Neural crest cell (in vitro differentiated cells): ENCODE measurements at regions not wholly inside any gene's neighbourhood (a gene's known extent, or its start where the extent isn't known, plus 50 kb on each side); places are given as distances from the start of the nearest gene placed in this dataset.
"Not testable (repeated sequence)": the region's sequence is repeated elsewhere in the genome, so short reads cannot be mapped to it uniquely, and the experiment has no call there.

Experiments used
- DNase-seq: peaks from one replicate; pipeline ENCODE4 v3.0.0; 2021; ENCODE audit warnings: low read depth, mixed read lengths, low spot score
- H3K27ac Mint-ChIP-seq: one replicate; pipeline ENCODE4 v1.8.0; 2021; ENCODE audit warnings: mild to moderate bottlenecking, mixed read lengths; ENCODE audit not compliant: unreplicated experiment
- H3K27me3 Mint-ChIP-seq: 2 replicates; pipeline ENCODE4 v1.8.0; 2021; ENCODE audit warnings: low read depth, mild to moderate bottlenecking, mixed read lengths
- H3K36me3 Mint-ChIP-seq: 2 replicates; pipeline ENCODE4 v1.8.0; 2021; ENCODE audit warnings: low read depth, mild to moderate bottlenecking, mixed read lengths
- H3K4me1 Mint-ChIP-seq: 2 replicates; pipeline ENCODE4 v1.8.0; 2021; ENCODE audit warnings: mixed read lengths
- H3K4me3 Mint-ChIP-seq: one replicate; pipeline ENCODE4 v1.8.0; 2021; ENCODE audit warnings: mild to moderate bottlenecking, mixed read lengths
- H3K9me3 Mint-ChIP-seq: 2 replicates; pipeline ENCODE4 v1.8.0; 2021; ENCODE audit warnings: mixed read lengths
- TF ChIP-seq, protein P1 (sequence below): fragments of 200-600 bp; sonication (generic); conservative IDR thresholded peaks from 2 replicates; pipeline ENCODE4 v1.5.0; 2021; ENCODE audit warnings: antibody characterized with exemption, mild to moderate bottlenecking

DNA sequence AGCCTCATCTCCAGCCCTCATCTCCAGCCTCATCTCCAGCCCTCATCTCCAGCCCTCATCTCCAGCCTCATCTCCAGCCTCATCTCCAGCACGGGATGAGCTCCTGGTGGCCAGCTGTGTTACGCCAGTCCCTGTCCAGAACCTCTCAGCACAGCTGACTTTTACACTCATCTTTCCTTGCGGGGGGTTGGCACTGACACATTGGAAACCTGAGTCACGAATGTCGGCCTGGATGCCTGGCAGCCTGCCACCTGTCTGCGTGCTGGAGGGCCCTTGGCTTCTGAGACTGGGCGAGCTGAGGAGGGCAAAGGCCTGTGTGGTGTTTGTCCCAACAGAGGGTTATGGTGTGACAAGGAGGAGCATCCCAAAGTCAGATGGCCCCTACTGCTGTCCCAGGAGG is 66.1 kb upstream of the HGFAC start:
- peaks cover 33% of the 10 kb centered on the region for H3K36me3 Mint-ChIP-seq
- H3K4me3 Mint-ChIP-seq = no peak overlapping the region
- DNase-seq = no peak
- no peak overlapping the region for H3K27ac Mint-ChIP-seq
- H3K9me3 Mint-ChIP-seq = peaks cover 4% of the 10 kb centered on the region
- H3K27me3 Mint-ChIP-seq = peaks cover 7% of the 10 kb centered on the region
- TF ChIP-seq, protein P1, sequence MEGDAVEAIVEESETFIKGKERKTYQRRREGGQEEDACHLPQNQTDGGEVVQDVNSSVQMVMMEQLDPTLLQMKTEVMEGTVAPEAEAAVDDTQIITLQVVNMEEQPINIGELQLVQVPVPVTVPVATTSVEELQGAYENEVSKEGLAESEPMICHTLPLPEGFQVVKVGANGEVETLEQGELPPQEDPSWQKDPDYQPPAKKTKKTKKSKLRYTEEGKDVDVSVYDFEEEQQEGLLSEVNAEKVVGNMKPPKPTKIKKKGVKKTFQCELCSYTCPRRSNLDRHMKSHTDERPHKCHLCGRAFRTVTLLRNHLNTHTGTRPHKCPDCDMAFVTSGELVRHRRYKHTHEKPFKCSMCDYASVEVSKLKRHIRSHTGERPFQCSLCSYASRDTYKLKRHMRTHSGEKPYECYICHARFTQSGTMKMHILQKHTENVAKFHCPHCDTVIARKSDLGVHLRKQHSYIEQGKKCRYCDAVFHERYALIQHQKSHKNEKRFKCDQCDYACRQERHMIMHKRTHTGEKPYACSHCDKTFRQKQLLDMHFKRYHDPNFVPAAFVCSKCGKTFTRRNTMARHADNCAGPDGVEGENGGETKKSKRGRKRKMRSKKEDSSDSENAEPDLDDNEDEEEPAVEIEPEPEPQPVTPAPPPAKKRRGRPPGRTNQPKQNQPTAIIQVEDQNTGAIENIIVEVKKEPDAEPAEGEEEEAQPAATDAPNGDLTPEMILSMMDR = no peak
- peaks cover 30% of the 10 kb centered on the region for H3K4me1 Mint-ChIP-seq

DNA sequence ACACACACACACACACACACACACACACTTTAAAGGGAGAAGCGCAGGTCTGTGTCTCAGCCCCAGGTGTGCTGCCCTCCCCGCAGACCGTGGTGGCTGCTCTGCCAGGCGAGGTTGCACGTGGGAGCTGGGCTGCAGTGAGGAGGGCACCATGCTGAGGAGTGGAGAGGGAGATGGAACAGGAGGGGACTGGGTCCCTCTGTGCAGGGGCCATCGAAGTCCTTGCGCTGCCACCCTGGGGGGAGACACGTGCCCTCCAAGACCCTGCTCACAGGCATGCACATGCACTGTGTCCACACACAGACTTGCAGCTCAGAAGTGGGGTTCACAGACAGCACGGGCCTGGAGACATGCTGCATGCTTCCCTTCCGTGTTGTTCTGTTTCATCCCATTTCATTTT is 65.5 kb upstream of the HGFAC start:
- H3K27me3 Mint-ChIP-seq = peaks cover 2% of the 10 kb centered on the region
- H3K27ac Mint-ChIP-seq = no peak overlapping the region
- H3K4me3 Mint-ChIP-seq = no peak overlapping the region
- peaks cover 39% of the 10 kb centered on the region for H3K36me3 Mint-ChIP-seq
- TF ChIP-seq, protein P1 = no peak
- peaks cover 24% of the 10 kb centered on the region for H3K4me1 Mint-ChIP-seq
- H3K9me3 Mint-ChIP-seq = peaks cover 9% of the 10 kb centered on the region
- DNase-seq = no peak

DNA sequence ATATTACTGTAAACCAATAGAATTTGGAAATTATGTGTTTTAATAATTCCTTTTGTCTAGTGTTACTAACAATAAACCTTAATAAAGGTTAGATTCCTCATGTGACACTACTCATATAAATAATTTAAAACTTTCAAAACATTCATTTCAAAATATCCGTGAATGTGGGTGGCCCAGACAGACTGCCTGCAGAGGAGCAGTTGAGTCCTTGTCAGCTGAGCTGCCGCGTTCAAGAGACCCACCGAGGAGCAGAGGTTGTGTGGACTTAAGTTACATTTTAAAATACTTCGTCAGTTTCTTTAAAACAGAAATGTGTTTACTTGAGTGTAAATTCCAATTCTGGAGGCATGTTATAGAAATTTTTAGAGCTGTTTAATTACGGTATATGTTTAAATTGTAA is 64.2 kb upstream of the HGFAC start:
- no peaks in the 10 kb centered on the region for H3K27me3 Mint-ChIP-seq
- TF ChIP-seq, protein P1 = no peak
- H3K36me3 Mint-ChIP-seq = peaks cover 48% of the 10 kb centered on the region
- no peak overlapping the region for H3K4me3 Mint-ChIP-seq
- no peak overlapping the region for H3K27ac Mint-ChIP-seq
- H3K4me1 Mint-ChIP-seq = peaks cover 14% of the 10 kb centered on the region
- peaks cover 12% of the 10 kb centered on the region for H3K9me3 Mint-ChIP-seq
- DNase-seq = no peak

DNA sequence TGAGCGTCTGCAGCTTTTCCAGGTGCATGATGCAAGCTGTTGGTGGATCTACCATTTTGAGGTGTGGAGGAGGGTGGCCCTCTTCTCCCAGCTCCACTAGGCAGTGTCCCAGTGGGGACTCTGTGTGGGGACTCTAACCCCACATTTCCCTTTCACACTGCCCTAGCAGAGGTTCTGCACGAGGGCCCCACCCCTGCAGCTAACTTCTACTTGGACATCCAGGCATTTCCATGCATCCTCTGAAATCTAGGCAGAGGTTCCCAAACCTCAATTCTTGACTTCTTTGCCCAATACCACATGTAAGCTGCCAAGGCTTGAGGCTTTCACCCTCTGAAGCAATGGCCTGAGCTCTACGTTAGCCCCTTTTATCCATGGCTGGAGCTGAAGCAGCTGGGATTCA is 61.4 kb upstream of the HGFAC start:
- H3K9me3 Mint-ChIP-seq = peaks cover 12% of the 10 kb centered on the region
- peaks cover 51% of the 10 kb centered on the region for H3K36me3 Mint-ChIP-seq
- H3K27ac Mint-ChIP-seq, H3K4me3 Mint-ChIP-seq, H3K4me1 Mint-ChIP-seq, DNase-seq, H3K27me3 Mint-ChIP-seq: not testable (repeated sequence)

DNA sequence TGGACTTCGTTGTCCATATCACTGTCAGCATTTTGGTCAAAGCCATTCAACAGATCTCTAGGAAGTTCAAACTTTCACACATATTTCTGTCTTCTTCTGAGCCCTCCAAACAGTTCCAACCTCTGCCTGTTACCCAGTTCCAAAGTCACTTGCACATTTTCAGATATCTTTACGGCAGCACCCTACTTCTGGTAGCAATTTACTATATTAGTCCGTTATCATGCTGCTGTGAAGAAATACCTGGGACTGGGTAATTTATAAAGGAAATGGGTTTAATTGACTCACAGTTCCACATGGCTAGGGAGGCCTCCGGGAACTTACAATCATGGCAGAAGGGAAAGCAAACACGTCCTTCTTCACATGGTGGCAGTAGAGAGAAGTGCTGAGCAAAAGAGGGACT is 60.6 kb upstream of the HGFAC start:
- not testable (repeated sequence) for DNase-seq, H3K27me3 Mint-ChIP-seq, H3K27ac Mint-ChIP-seq, H3K4me1 Mint-ChIP-seq, H3K4me3 Mint-ChIP-seq
- H3K9me3 Mint-ChIP-seq = peaks cover 12% of the 10 kb centered on the region
- peaks cover 48% of the 10 kb centered on the region for H3K36me3 Mint-ChIP-seq

DNA sequence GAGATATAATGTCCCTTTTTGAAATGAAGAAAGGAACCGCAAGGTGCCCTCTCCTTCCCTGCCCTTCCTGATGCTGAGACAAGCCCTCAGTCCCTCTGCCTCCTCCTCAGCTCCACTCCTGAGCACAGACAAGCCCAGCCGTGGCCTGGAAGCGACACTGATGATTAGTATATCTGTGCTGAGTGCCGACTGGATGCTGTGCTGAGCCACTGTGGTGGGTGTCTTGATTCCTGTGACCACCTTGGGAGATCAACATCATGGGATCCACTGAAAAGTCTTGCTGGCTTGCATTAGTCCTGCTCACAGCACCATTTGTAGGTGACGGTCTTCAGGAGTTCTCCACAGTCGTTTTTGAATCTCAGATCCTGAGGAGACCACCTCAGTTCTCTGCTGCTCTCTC is 59.5 kb upstream of the HGFAC start:
- H3K36me3 Mint-ChIP-seq = peaks cover 48% of the 10 kb centered on the region
- TF ChIP-seq, protein P1 = no peak
- peaks cover 12% of the 10 kb centered on the region for H3K9me3 Mint-ChIP-seq
- H3K27me3 Mint-ChIP-seq = no peaks in the 10 kb centered on the region
- DNase-seq = no peak
- no peak overlapping the region for H3K27ac Mint-ChIP-seq
- H3K4me3 Mint-ChIP-seq = no peak overlapping the region
- peaks cover 6% of the 10 kb centered on the region for H3K4me1 Mint-ChIP-seq

DNA sequence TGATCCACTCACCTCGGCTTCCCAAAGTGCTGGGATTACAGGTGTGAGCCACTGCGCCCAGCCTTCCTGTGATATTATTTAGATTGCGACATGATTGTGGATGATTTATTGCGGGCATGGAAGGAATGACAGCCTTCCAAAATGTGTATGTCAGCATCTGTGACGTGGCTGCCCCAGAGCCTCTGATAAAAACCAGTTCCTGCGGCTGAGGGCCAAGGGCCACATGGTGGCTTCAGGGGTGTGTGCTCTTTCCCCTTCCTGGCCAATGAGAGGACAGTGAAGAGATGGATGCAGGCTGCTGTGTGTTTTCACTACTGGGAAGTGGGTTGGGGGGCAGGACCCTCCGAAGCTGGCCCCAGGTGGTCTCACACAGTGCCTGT is 57.4 kb upstream of the HGFAC start:
- Mint-ChIP-seq H3K4me3 (no peak overlapping the region), H3K27me3 (no peaks in the 10 kb centered on the region), H3K27ac (no peak overlapping the region), H3K9me3 (peaks cover 8% of the 10 kb centered on the region), H3K36me3 (peaks cover 30% of the 10 kb centered on the region), H3K4me1 (peaks cover 26% of the 10 kb centered on the region)
- TF ChIP-seq, protein P1 = no peak
- DNase-seq = no peak
